ENCODE measurements at regions not wholly inside any gene's neighbourhood (a gene's known extent, or its start where the extent isn't known, plus 50 kb on each side); places are given as distances from the start of the nearest gene placed in this dataset.

GRCh38 chr5:31086839-31087415 is 106.6 kb upstream of the CDH6 start:
- TF ChIP-seq CTCF (conservative IDR thresholded peaks at IDR 0.05 in 1 of 2, IDR thresholded peaks at IDR 0.05 in 1 of 2; ENCODE audit: low read depth in 1 of 2, low read length in 2 of 2) (no peak), EZH2 (IDR thresholded peaks at IDR 0.05; ENCODE audit: low read length, missing control alignments) (no peak)
- Histone ChIP-seq H3K36me3 (ENCODE audit: control insufficient read depth, insufficient read depth, low read length) (no peaks in the 10 kb centered on the region), H3K27me3 (ENCODE audit: control insufficient read depth, insufficient read depth, low read length) (no peaks in the 10 kb centered on the region), H4K20me1 (ENCODE audit: control insufficient read depth, extremely low read depth, insufficient read depth, low read length) (no peaks in the 10 kb centered on the region), H3K27ac (ENCODE audit: insufficient read depth, low read length) (no peak overlapping the region), H3K9me3 (ENCODE audit: control insufficient read depth, insufficient read depth, low read depth, low read length) (no peaks in the 10 kb centered on the region), H3K9ac (ENCODE audit: insufficient read depth, low read length) (no peak overlapping the region), H2AFZ (ENCODE audit: low read length) (no peak overlapping the region), H3K79me2 (ENCODE audit: control insufficient read depth, insufficient read depth, low read length) (no peaks in the 10 kb centered on the region), H3K4me2 (ENCODE audit: extremely low read depth, insufficient read depth, low read length) (no peak overlapping the region), H3K4me3 (replicated peaks in 1 of 4; ENCODE audit: control extremely low read depth in 1 of 4, insufficient read depth in 1 of 4, low read depth in 3 of 4, low read length in 4 of 4) (no peak overlapping the region), H3K4me1 (ENCODE audit: control insufficient read depth, extremely low read depth, insufficient read depth, low read length) (no peaks in the 10 kb centered on the region)
- DNase-seq (ENCODE audit: low read depth in 2 of 2), result no peak

- H3K27ac ChIP-seq (ENCODE audit: insufficient read depth, low read length), result no peak overlapping the region
- no peak for TF ChIP-seq EZH2 (IDR thresholded peaks at IDR 0.05; ENCODE audit: low read length, missing control alignments)
- TF ChIP-seq CTCF (conservative IDR thresholded peaks at IDR 0.05 in 1 of 2, IDR thresholded peaks at IDR 0.05 in 1 of 2; ENCODE audit: low read depth in 1 of 2, low read length in 2 of 2), result no peak
These were observed 108.6 kb upstream of the CDH6 start for GRCh38 chr5:31084871-31085270.

GRCh38 chr5:31083364-31083763 is 110.1 kb upstream of the CDH6 start:
- no peak overlapping the region for H3K4me3 ChIP-seq (replicated peaks in 1 of 4; ENCODE audit: control extremely low read depth in 1 of 4, insufficient read depth in 1 of 4, low read depth in 3 of 4, low read length in 4 of 4)
- no peaks in the 10 kb centered on the region for H3K79me2 ChIP-seq (ENCODE audit: control insufficient read depth, insufficient read depth, low read length)
- H3K4me1 ChIP-seq (ENCODE audit: control insufficient read depth, extremely low read depth, insufficient read depth, low read length), result no peaks in the 10 kb centered on the region
- H3K27ac ChIP-seq (ENCODE audit: insufficient read depth, low read length), result no peak overlapping the region
- H3K4me2 ChIP-seq (ENCODE audit: extremely low read depth, insufficient read depth, low read length), result no peak overlapping the region
- no peaks in the 10 kb centered on the region for H3K36me3 ChIP-seq (ENCODE audit: control insufficient read depth, insufficient read depth, low read length)
- no peaks in the 10 kb centered on the region for H3K9me3 ChIP-seq (ENCODE audit: control insufficient read depth, insufficient read depth, low read depth, low read length)
- H3K27me3 ChIP-seq (ENCODE audit: control insufficient read depth, insufficient read depth, low read length), result no peaks in the 10 kb centered on the region
- no peak overlapping the region for H3K9ac ChIP-seq (ENCODE audit: insufficient read depth, low read length)
- H4K20me1 ChIP-seq (ENCODE audit: control insufficient read depth, extremely low read depth, insufficient read depth, low read length), result no peaks in the 10 kb centered on the region
- no peak overlapping the region for H2AFZ ChIP-seq (ENCODE audit: low read length)
- no peak for TF ChIP-seq CTCF (conservative IDR thresholded peaks at IDR 0.05 in 1 of 2, IDR thresholded peaks at IDR 0.05 in 1 of 2; ENCODE audit: low read depth in 1 of 2, low read length in 2 of 2)
- TF ChIP-seq EZH2 (IDR thresholded peaks at IDR 0.05; ENCODE audit: low read length, missing control alignments), result no peak
- DNase-seq (ENCODE audit: low read depth in 2 of 2), result no peak

More at GRCh38 chr5:31084871-31085270, 108.6 kb upstream of the CDH6 start:
- Histone ChIP-seq H3K4me2 (ENCODE audit: extremely low read depth, insufficient read depth, low read length) (no peak overlapping the region), H3K9ac (ENCODE audit: insufficient read depth, low read length) (no peak overlapping the region), H3K4me3 (replicated peaks in 1 of 4; ENCODE audit: control extremely low read depth in 1 of 4, insufficient read depth in 1 of 4, low read depth in 3 of 4, low read length in 4 of 4) (no peak overlapping the region), H4K20me1 (ENCODE audit: control insufficient read depth, extremely low read depth, insufficient read depth, low read length) (no peaks in the 10 kb centered on the region), H3K9me3 (ENCODE audit: control insufficient read depth, insufficient read depth, low read depth, low read length) (no peaks in the 10 kb centered on the region), H3K36me3 (ENCODE audit: control insufficient read depth, insufficient read depth, low read length) (no peaks in the 10 kb centered on the region), H3K4me1 (ENCODE audit: control insufficient read depth, extremely low read depth, insufficient read depth, low read length) (no peaks in the 10 kb centered on the region), H2AFZ (ENCODE audit: low read length) (no peak overlapping the region), H3K79me2 (ENCODE audit: control insufficient read depth, insufficient read depth, low read length) (no peaks in the 10 kb centered on the region), H3K27me3 (ENCODE audit: control insufficient read depth, insufficient read depth, low read length) (no peaks in the 10 kb centered on the region)
- no peak for DNase-seq (ENCODE audit: low read depth in 2 of 2)

All from fibroblast of lung (primary cell).